Large intestine (tissue), 3 donors: ENCODE measurements at regions not wholly inside any gene's neighbourhood (a gene's known extent, or its start where the extent isn't known, plus 50 kb on each side); places are given as distances from the start of the nearest gene placed in this dataset.

Experiments
- DNase-seq, 2 donors: peaks; one replicate each; pipeline versions ENCODE4 v3.0.0 to v3.0.0-alpha.2; 2013
- H3K27ac ChIP-seq: one replicate; pipeline ENCODE4 v1.5.1; 2013; ENCODE audit warnings: low read length
- H3K27me3 ChIP-seq: 2 replicates; pipeline ENCODE4 v1.6.1; 2013; ENCODE audit warnings: low read length; ENCODE audit not compliant: control insufficient read depth, insufficient read depth
- H3K36me3 ChIP-seq: 2 replicates; pipeline ENCODE4 v1.6.1; 2013; ENCODE audit warnings: low read length; ENCODE audit not compliant: control insufficient read depth, insufficient read depth
- H3K4me1 ChIP-seq: one replicate; pipeline ENCODE4 v1.6.1; 2013; ENCODE audit warnings: low read length; ENCODE audit not compliant: control insufficient read depth, insufficient read depth
- H3K4me3 ChIP-seq: one replicate; pipeline ENCODE4 v1.5.1; 2013; ENCODE audit warnings: low read length
- H3K9me3 ChIP-seq: one replicate; pipeline ENCODE4 v1.6.1; 2013; ENCODE audit warnings: mild to moderate bottlenecking, low read depth, low read length, moderate library complexity; ENCODE audit not compliant: control insufficient read depth
- WGBS: methylation state at CpG from one replicate; pipeline ENCODE4 v1.1.5; 2013; ENCODE audit warnings: low lambda C conversion rate; ENCODE audit not compliant: insufficient coverage; 5-methylcytosine and 5-hydroxymethylcytosine counted together

- no peaks in the 10 kb centered on the region for H3K27me3 ChIP-seq
- no peaks in the 10 kb centered on the region for H3K9me3 ChIP-seq
- no peaks in the 10 kb centered on the region for H3K4me1 ChIP-seq
- no peaks in the 10 kb centered on the region for H3K36me3 ChIP-seq
- H3K4me3 ChIP-seq = no peak overlapping the region
- H3K27ac ChIP-seq = no peak overlapping the region
- DNase-seq = no peak
- WGBS = 100% methylated on average over 1 of the region's 2 CpGs
These were observed 87.8 kb downstream of the SMIM20 start for GRCh38 chr4:26001816-26002215.

DNA sequence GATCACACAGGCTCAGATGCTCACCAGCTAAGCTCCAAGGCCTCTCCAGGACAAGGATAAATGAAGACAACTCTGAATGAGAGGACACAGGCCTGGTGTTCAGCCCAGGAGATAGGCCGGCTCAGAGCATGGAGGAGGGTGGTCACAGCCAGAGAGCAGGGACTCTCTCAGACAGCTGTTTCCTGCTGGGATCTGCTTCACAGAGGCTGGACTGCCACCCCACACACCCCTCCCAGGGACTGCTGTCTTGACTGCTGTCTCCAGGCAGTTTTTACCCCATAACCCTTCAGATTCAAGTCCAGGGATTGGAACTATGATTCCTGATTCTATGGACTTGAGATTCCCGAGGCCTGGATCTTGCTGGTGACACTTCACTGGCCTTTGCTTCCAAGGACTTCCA lies 89.0 kb downstream of the SMIM20 start:
- no peak for DNase-seq
- H3K9me3 ChIP-seq = no peaks in the 10 kb centered on the region
- H3K4me3 ChIP-seq = no peak overlapping the region
- no peaks in the 10 kb centered on the region for H3K4me1 ChIP-seq
- H3K36me3 ChIP-seq = no peaks in the 10 kb centered on the region
- no peak overlapping the region for H3K27ac ChIP-seq
- no peaks in the 10 kb centered on the region for H3K27me3 ChIP-seq
- WGBS = 80% methylated on average over 2 of the region's 2 CpGs

DNA sequence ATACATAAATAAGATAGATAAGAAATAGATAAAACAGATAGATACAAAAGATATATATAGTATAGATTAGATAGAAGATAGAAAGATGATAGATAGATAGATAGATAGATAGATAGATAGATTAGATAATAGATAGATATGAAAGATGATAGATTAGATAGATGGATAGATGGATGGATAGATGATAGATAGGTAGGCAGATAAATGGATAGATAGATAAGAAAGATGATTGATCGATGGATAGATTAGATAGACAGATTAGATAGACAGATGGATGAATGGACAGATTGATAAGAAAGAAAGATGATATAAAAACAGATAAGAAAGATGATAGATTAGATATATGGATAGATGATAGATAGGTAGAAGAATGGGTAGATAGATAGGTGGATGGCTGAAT lies 90.3 kb downstream of the SMIM20 start:
- Histone ChIP-seq H3K27ac (no peak overlapping the region), H3K4me3 (no peak overlapping the region), H3K9me3 (peaks cover 6% of the 10 kb centered on the region), H3K27me3 (no peaks in the 10 kb centered on the region), H3K36me3 (no peaks in the 10 kb centered on the region), H3K4me1 (no peaks in the 10 kb centered on the region)
- 100% methylated on average over 1 of the region's 1 CpG for WGBS
- no peak for DNase-seq

DNA sequence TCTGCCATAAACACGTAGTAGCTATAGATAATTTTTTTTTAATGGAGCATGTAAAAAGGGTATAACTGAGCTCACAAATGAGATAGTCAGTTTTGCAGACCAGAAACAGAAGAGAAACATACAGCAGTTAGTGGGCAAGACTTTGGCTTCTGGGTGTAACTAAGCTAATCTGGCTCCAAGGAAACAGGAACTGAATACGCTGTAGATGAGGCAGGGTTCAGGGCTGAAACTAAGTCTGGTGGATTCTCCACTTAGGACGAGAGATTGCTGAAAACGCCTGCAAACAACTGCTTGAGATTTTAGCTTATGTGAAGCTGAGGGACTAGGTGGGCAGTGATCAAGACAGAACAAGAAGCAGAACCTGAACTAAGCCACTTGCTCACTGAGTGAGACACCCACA lies 91.7 kb downstream of the SMIM20 start:
- H3K36me3 ChIP-seq = no peaks in the 10 kb centered on the region
- DNase-seq = peak in 1 of 2 donors; percentile 33
- H3K4me1 ChIP-seq = no peaks in the 10 kb centered on the region
- peaks cover 6% of the 10 kb centered on the region for H3K9me3 ChIP-seq
- H3K4me3 ChIP-seq = no peak overlapping the region
- no peak overlapping the region for H3K27ac ChIP-seq
- H3K27me3 ChIP-seq = no peaks in the 10 kb centered on the region
- 0% methylated on average over 1 of the region's 4 CpGs for WGBS

- H3K4me3 ChIP-seq = no peak overlapping the region
- no peaks in the 10 kb centered on the region for H3K4me1 ChIP-seq
- 0% methylated on average over 1 of the region's 1 CpG for WGBS
- DNase-seq = no peak
- H3K27ac ChIP-seq = no peak overlapping the region
- H3K36me3 ChIP-seq = no peaks in the 10 kb centered on the region
- H3K9me3 ChIP-seq = peaks cover 6% of the 10 kb centered on the region
- H3K27me3 ChIP-seq = no peaks in the 10 kb centered on the region
These were observed 94.7 kb downstream of the SMIM20 start for GRCh38 chr4:26008737-26009136.

- Histone ChIP-seq H3K9me3 (peaks cover 6% of the 10 kb centered on the region), H3K36me3 (no peaks in the 10 kb centered on the region), H3K4me3 (no peak overlapping the region), H3K27me3 (no peaks in the 10 kb centered on the region), H3K27ac (no peak overlapping the region), H3K4me1 (no peaks in the 10 kb centered on the region)
- WGBS = 100% methylated on average over 1 of the region's 3 CpGs
- DNase-seq = no peak
These were observed 95.5 kb downstream of the SMIM20 start for GRCh38 chr4:26009502-26009901.

- H3K9me3 ChIP-seq = peaks cover 6% of the 10 kb centered on the region
- no peak for DNase-seq
- WGBS = no CpG with 5 or more reads among the region's 2 CpGs
These were observed 96.3 kb downstream of the SMIM20 start for GRCh38 chr4:26010304-26010703.

DNA sequence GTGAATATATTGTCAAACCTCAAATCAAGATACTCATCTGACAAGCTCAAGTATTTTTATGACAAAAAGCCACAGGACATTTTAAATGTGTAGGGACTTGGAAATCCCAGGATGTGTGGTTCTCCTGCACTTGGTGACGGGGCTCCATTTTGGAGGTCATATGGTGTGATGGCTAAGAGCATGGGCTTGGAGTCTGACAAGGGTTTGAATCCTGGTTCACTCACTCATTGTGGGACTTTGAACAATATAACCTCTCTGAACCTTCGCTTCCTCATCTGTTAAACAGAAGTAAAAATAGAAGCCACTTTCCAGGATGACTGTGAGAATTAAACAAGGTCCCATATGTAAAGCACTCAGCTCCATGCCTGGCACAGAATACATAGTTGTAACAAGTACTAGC lies 99.6 kb downstream of the SMIM20 start:
- no peak for DNase-seq
- Histone ChIP-seq H3K27me3 (no peaks in the 10 kb centered on the region), H3K36me3 (no peaks in the 10 kb centered on the region), H3K4me3 (no peak overlapping the region), H3K27ac (no peak overlapping the region), H3K4me1 (no peaks in the 10 kb centered on the region), H3K9me3 (peaks cover 6% of the 10 kb centered on the region)
- WGBS = no CpG with 5 or more reads among the region's 2 CpGs

More at GRCh38 chr4:26010304-26010703, 96.3 kb downstream of the SMIM20 start:
- Histone ChIP-seq H3K27me3 (no peaks in the 10 kb centered on the region), H3K4me1 (no peaks in the 10 kb centered on the region), H3K27ac (no peak overlapping the region), H3K36me3 (no peaks in the 10 kb centered on the region), H3K4me3 (no peak overlapping the region)

DNA sequence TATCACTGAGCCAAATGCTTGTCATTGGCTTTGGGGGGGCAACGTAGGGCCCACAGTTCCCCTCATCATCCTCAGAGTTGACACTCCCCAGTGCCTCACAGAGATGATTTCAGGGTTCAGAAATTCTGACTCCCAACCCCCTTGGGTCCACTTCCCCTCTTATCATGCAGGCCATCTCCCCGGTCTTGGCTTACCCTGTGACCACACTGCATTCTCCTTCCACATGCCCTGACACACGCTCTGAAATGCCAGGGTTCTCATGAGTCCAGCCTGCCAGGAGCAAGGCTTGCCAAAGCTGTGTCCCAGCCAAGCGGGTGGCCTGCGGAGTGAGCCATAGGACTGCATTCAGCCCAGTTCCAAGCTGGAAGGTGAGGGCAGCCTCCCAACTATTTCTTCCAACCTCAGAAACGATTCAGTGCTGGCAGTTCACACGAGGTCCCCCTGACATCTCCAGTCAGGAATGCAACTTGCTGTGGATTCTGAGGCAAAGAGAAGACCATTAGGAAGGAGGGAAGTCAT lies 101.2 kb downstream of the SMIM20 start:
- DNase-seq = no peak
- H3K27ac ChIP-seq = no peak overlapping the region
- no CpG with 5 or more reads among the region's 7 CpGs for whole genome bisulfite sequencing

GRCh38 chr4:26015906-26016305 lies 101.9 kb downstream of the SMIM20 start:
- no CpG with 5 or more reads among the region's 2 CpGs for WGBS
- Histone ChIP-seq H3K4me3 (no peak overlapping the region), H3K9me3 (no peaks in the 10 kb centered on the region), H3K4me1 (no peaks in the 10 kb centered on the region), H3K27ac (no peak overlapping the region), H3K36me3 (no peaks in the 10 kb centered on the region), H3K27me3 (no peaks in the 10 kb centered on the region)
- DNase-seq = no peak

More for the DNA sequence above, 101.2 kb downstream of the SMIM20 start:
- Histone ChIP-seq H3K36me3 (no peaks in the 10 kb centered on the region), H3K4me1 (no peaks in the 10 kb centered on the region), H3K9me3 (no peaks in the 10 kb centered on the region), H3K4me3 (no peak overlapping the region), H3K27me3 (no peaks in the 10 kb centered on the region)

- 100% methylated on average over 1 of the region's 4 CpGs for WGBS
- peaks cover 6% of the 10 kb centered on the region for H3K4me1 ChIP-seq
- H3K27ac ChIP-seq = no peak overlapping the region
- no peaks in the 10 kb centered on the region for H3K9me3 ChIP-seq
- H3K27me3 ChIP-seq = no peaks in the 10 kb centered on the region
- no peaks in the 10 kb centered on the region for H3K36me3 ChIP-seq
- no peak for DNase-seq
- no peak overlapping the region for H3K4me3 ChIP-seq
These were observed 103.5 kb downstream of the SMIM20 start for GRCh38 chr4:26017531-26017930.
